ENCODE measurements at regions not wholly inside any gene's neighbourhood (a gene's known extent, or its start where the extent isn't known, plus 50 kb on each side); places are given as distances from the start of the nearest gene placed in this dataset.

- Histone ChIP-seq H3F3A (ENCODE audit: low read depth) (no peaks in the 10 kb centered on the region), H3K4me1 (ENCODE audit: insufficient read depth, low read length, poor library complexity, severe bottlenecking) (peaks cover 7% of the 10 kb centered on the region), H3K9me2 (replicated peaks; ENCODE audit: low read depth, low read length) (no peaks in the 10 kb centered on the region), H3K27me3 (ENCODE audit: insufficient read depth, low read length, poor library complexity, severe bottlenecking) (no peaks in the 10 kb centered on the region), H4K20me1 (ENCODE audit: insufficient read depth, low read length, poor library complexity, severe bottlenecking) (no peaks in the 10 kb centered on the region), H3K9ac (ENCODE audit: low read depth, low read length, poor library complexity, severe bottlenecking) (no peak overlapping the region), H3K79me2 (ENCODE audit: insufficient read depth, low read length) (no peaks in the 10 kb centered on the region), H2AFZ (ENCODE audit: low read length) (no peak overlapping the region), H3K36me3 (ENCODE audit: insufficient read depth, low read length) (no peaks in the 10 kb centered on the region), H3K9me3 (ENCODE audit: insufficient read depth, low read depth, low read length) (no peaks in the 10 kb centered on the region), H3K4me3 (ENCODE audit: low read length, poor library complexity, severe bottlenecking) (no peak overlapping the region), H3K4me2 (ENCODE audit: low read depth, low read length, poor library complexity, severe bottlenecking) (no peak overlapping the region)
- TF ChIP-seq CTCF (conservative IDR thresholded peaks at IDR 0.05; ENCODE audit: low read length) = no peak
- no peak for TF ChIP-seq EZH2phosphoT487 (IDR thresholded peaks at IDR 0.05; ENCODE audit: borderline replicate concordance)
Measured at GRCh38 chr5:145502906-145503305, 332.2 kb downstream of the PRELID2 start.

- H2AFZ ChIP-seq (ENCODE audit: low read length) = no peak overlapping the region
- H3K4me3 ChIP-seq (ENCODE audit: low read length, poor library complexity, severe bottlenecking) = no peak overlapping the region
- no peaks in the 10 kb centered on the region for H4K20me1 ChIP-seq (ENCODE audit: insufficient read depth, low read length, poor library complexity, severe bottlenecking)
- no peak for TF ChIP-seq CTCF (conservative IDR thresholded peaks at IDR 0.05; ENCODE audit: low read length)
- no peak for TF ChIP-seq EZH2phosphoT487 (IDR thresholded peaks at IDR 0.05; ENCODE audit: borderline replicate concordance)
- no peak overlapping the region for H3K9ac ChIP-seq (ENCODE audit: low read depth, low read length, poor library complexity, severe bottlenecking)
- no peaks in the 10 kb centered on the region for H3K9me2 ChIP-seq (replicated peaks; ENCODE audit: low read depth, low read length)
- H3K79me2 ChIP-seq (ENCODE audit: insufficient read depth, low read length) = no peaks in the 10 kb centered on the region
- no peak overlapping the region for H3K4me2 ChIP-seq (ENCODE audit: low read depth, low read length, poor library complexity, severe bottlenecking)
- no peaks in the 10 kb centered on the region for H3K9me3 ChIP-seq (ENCODE audit: insufficient read depth, low read depth, low read length)
- no peaks in the 10 kb centered on the region for H3K36me3 ChIP-seq (ENCODE audit: insufficient read depth, low read length)
- H3K27me3 ChIP-seq (ENCODE audit: insufficient read depth, low read length, poor library complexity, severe bottlenecking) = no peaks in the 10 kb centered on the region
- H3K4me1 ChIP-seq (ENCODE audit: insufficient read depth, low read length, poor library complexity, severe bottlenecking) = peaks cover 11% of the 10 kb centered on the region
- no peaks in the 10 kb centered on the region for H3F3A ChIP-seq (ENCODE audit: low read depth)
Measured at GRCh38 chr5:145500710-145501109, 334.4 kb downstream of the PRELID2 start.

GRCh38 chr5:145499483-145499882 lies 335.7 kb downstream of the PRELID2 start:
- H3F3A ChIP-seq (ENCODE audit: low read depth) = no peaks in the 10 kb centered on the region
- H4K20me1 ChIP-seq (ENCODE audit: insufficient read depth, low read length, poor library complexity, severe bottlenecking) = no peaks in the 10 kb centered on the region
- no peaks in the 10 kb centered on the region for H3K9me3 ChIP-seq (ENCODE audit: insufficient read depth, low read depth, low read length)
- H3K4me1 ChIP-seq (ENCODE audit: insufficient read depth, low read length, poor library complexity, severe bottlenecking) = peaks cover 11% of the 10 kb centered on the region
- H3K36me3 ChIP-seq (ENCODE audit: insufficient read depth, low read length) = no peaks in the 10 kb centered on the region
- TF ChIP-seq CTCF (conservative IDR thresholded peaks at IDR 0.05; ENCODE audit: low read length) (no peak), EZH2phosphoT487 (IDR thresholded peaks at IDR 0.05; ENCODE audit: borderline replicate concordance) (no peak)
- no peak overlapping the region for H3K4me3 ChIP-seq (ENCODE audit: low read length, poor library complexity, severe bottlenecking)
- no peaks in the 10 kb centered on the region for H3K27me3 ChIP-seq (ENCODE audit: insufficient read depth, low read length, poor library complexity, severe bottlenecking)
- no peak overlapping the region for H3K4me2 ChIP-seq (ENCODE audit: low read depth, low read length, poor library complexity, severe bottlenecking)
- no peak overlapping the region for H3K9ac ChIP-seq (ENCODE audit: low read depth, low read length, poor library complexity, severe bottlenecking)
- H3K79me2 ChIP-seq (ENCODE audit: insufficient read depth, low read length) = no peaks in the 10 kb centered on the region
- H2AFZ ChIP-seq (ENCODE audit: low read length) = no peak overlapping the region
- no peaks in the 10 kb centered on the region for H3K9me2 ChIP-seq (replicated peaks; ENCODE audit: low read depth, low read length)
